ENCODE measurements at regions not wholly inside any gene's neighbourhood (a gene's known extent, or its start where the extent isn't known, plus 50 kb on each side); places are given as distances from the start of the nearest gene placed in this dataset.

DNA sequence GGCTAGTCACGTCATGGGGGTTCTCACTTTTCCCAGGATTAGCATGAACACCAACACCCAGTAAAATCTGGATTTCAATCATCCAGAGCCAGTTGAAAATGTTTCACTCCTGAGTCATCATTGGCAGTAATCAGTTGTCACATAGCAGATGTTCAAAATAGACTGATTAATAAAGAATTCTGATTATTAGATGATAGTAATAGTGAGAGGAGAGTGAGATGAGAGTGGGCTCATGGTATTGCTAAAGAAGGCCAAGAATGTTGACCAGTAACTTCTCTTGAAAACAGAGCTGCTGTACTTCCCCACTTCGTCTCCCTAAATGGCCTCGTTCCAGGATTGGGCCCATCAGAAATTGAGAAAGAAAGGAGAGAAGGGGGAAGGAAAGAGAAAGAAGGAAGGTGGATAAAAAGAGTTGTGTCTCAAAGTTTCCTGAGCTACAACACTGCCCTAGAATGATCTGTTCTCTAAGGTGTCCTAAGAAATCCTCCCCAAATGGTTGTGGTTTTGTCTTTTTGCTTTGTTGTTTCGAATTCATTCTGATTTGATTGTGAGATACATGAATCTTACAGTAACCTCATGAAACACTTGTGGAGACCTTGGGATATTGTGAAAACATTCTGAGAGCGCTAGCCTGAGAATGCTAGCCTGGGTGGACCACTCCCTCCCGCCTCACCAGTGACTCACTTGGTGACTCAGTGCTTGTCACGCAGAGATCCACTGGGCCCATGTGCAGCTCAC lies 502.2 kb upstream of the JARID2 start:
- Histone ChIP-seq H3K27me3 (ENCODE audit: insufficient read depth, low read length) (no peaks in the 10 kb centered on the region), H3K23ac (ENCODE audit: insufficient read length, low read depth, low read length) (no peak overlapping the region), H2AFZ (ENCODE audit: low read length) (no peak overlapping the region), H3K23me2 (ENCODE audit: insufficient read length, low read depth, low read length, poor library complexity, severe bottlenecking) (no peaks in the 10 kb centered on the region), H2BK5ac (ENCODE audit: insufficient read length, low read length) (no peak overlapping the region), H3K4me2 (ENCODE audit: insufficient read depth, insufficient read length, low read length) (no peak overlapping the region), H3K9ac (ENCODE audit: extremely low read depth, insufficient read length, low read length) (no peak overlapping the region), H3K9me3 (ENCODE audit: control insufficient read depth, low read depth, low read length) (no peaks in the 10 kb centered on the region), H4K20me1 (ENCODE audit: control insufficient read depth, insufficient read depth, insufficient read length) (no peaks in the 10 kb centered on the region), H3K79me1 (ENCODE audit: insufficient read depth, low read depth, low read length, poor library complexity, severe bottlenecking) (no peaks in the 10 kb centered on the region), H2BK20ac (ENCODE audit: low read depth, low read length, poor library complexity, severe bottlenecking) (no peak overlapping the region), H3K4ac (ENCODE audit: low read depth, low read length) (no peak overlapping the region), H4K8ac (replicated peaks; ENCODE audit: insufficient read length, low read depth, low read length) (no peak overlapping the region), H4K91ac (ENCODE audit: insufficient read length, low read depth, low read length) (no peak overlapping the region), H3K4me1 (ENCODE audit: insufficient read depth, low read length) (no peaks in the 10 kb centered on the region), H3K18ac (ENCODE audit: insufficient read length, low read depth, low read length) (no peak overlapping the region), H3K56ac (ENCODE audit: insufficient read length, low read depth, low read length) (no peak overlapping the region), H3T11ph (ENCODE audit: low read length) (no peak overlapping the region), H2BK12ac (ENCODE audit: insufficient read length, low read depth, low read length) (no peak overlapping the region), H2AK5ac (ENCODE audit: insufficient read length, low read length) (no peak overlapping the region), H2BK120ac (ENCODE audit: low read depth, low read length, poor library complexity, severe bottlenecking) (no peak overlapping the region), H3K27ac (ENCODE audit: insufficient read length, low read depth, low read length) (no peak overlapping the region), H4K5ac (ENCODE audit: insufficient read length, low read depth, low read length) (no peak overlapping the region), H3K14ac (ENCODE audit: insufficient read depth, low read length) (no peak overlapping the region), H2BK15ac (ENCODE audit: low read depth, low read length) (no peak overlapping the region), H3K79me2 (ENCODE audit: insufficient read depth, low read length) (no peaks in the 10 kb centered on the region)
- H3K9me3 Mint-ChIP-seq, result no peaks in the 10 kb centered on the region
- no peak overlapping the region for H3K27ac Mint-ChIP-seq
- TF ChIP-seq, protein P1, sequence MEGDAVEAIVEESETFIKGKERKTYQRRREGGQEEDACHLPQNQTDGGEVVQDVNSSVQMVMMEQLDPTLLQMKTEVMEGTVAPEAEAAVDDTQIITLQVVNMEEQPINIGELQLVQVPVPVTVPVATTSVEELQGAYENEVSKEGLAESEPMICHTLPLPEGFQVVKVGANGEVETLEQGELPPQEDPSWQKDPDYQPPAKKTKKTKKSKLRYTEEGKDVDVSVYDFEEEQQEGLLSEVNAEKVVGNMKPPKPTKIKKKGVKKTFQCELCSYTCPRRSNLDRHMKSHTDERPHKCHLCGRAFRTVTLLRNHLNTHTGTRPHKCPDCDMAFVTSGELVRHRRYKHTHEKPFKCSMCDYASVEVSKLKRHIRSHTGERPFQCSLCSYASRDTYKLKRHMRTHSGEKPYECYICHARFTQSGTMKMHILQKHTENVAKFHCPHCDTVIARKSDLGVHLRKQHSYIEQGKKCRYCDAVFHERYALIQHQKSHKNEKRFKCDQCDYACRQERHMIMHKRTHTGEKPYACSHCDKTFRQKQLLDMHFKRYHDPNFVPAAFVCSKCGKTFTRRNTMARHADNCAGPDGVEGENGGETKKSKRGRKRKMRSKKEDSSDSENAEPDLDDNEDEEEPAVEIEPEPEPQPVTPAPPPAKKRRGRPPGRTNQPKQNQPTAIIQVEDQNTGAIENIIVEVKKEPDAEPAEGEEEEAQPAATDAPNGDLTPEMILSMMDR (conservative IDR thresholded peaks at IDR 0.05), result no peak
- H3K27me3 Mint-ChIP-seq (ENCODE audit: low read depth), result no peaks in the 10 kb centered on the region
- no peak for DNase-seq
- H3K4me1 Mint-ChIP-seq, result peaks cover 0 to 2% of the 10 kb centered on the region in 2 experiments; a peak in 2 of 4 replicates
- peaks cover 0 to 5% (median 0%) of the 10 kb centered on the region in 3 experiments; a peak in 3 of 7 replicates for H3K36me3 Mint-ChIP-seq (ENCODE audit: insufficient read depth in 1 of 3, low read depth in 3 of 3)
- no peak overlapping the region for H3K4me3 Mint-ChIP-seq
- no CpG with 5 or more reads among the region's 7 CpGs for WGBS (ENCODE audit: extremely low coverage, insufficient read length, low lambda C conversion rate)
